Smooth muscle cell (in vitro differentiated cells): ENCODE measurements at regions not wholly inside any gene's neighbourhood (a gene's known extent, or its start where the extent isn't known, plus 50 kb on each side); places are given as distances from the start of the nearest gene placed in this dataset.

ENCODE experiments used
- DNase-seq: peaks from one replicate; lab custom pipeline; 2025; ENCODE audit not compliant: unreplicated experiment; lab: John Stamatoyannopoulos, UW
- H2AFZ ChIP-seq: fragments of 200-600 bp; sonication (generic); 2 replicates; pipeline ENCODE4 v1.6.0; 2016; ENCODE audit warnings: antibody characterized with exemption, low read depth, mild to moderate bottlenecking
- H3F3A ChIP-seq: fragments of 200-600 bp; sonication (generic); 2 replicates; pipeline ENCODE4 v1.6.0; 2017; ENCODE audit warnings: antibody characterized with exemption, low read depth
- H3K27ac ChIP-seq: fragments of 200-600 bp; sonication (generic); 2 replicates; pipeline ENCODE4 v1.5.1; 2016; ENCODE audit warnings: low read depth, mild to moderate bottlenecking
- H3K27me3 ChIP-seq: fragments of 200-600 bp; sonication (generic); 2 replicates; pipeline ENCODE4 v1.6.1; 2016; ENCODE audit warnings: low read depth, mild to moderate bottlenecking
- H3K36me3 ChIP-seq: fragments of 200-600 bp; sonication (generic); 2 replicates; pipeline ENCODE4 v1.5.1; 2016; ENCODE audit warnings: low read depth
- H3K4me1 ChIP-seq: fragments of 200-600 bp; sonication (generic); 2 replicates; pipeline ENCODE4 v1.5.1; 2016; ENCODE audit warnings: low read depth
- H3K4me2 ChIP-seq: fragments of 200-600 bp; sonication (generic); 2 replicates; pipeline ENCODE4 v1.6.0; 2016; ENCODE audit warnings: mild to moderate bottlenecking
- H3K4me3 ChIP-seq: fragments of 200-600 bp; sonication (generic); 2 replicates; pipeline ENCODE4 v1.5.1; 2016; ENCODE audit warnings: mild to moderate bottlenecking
- H3K79me2 ChIP-seq: fragments of 200-600 bp; sonication (generic); 2 replicates; pipeline ENCODE4 v1.6.0; 2016; ENCODE audit warnings: low read depth, mild to moderate bottlenecking
- H3K9ac ChIP-seq: fragments of 200-600 bp; sonication (generic); 2 replicates; pipeline ENCODE4 v1.6.0; 2016; ENCODE audit warnings: low read depth
- H3K9me3 ChIP-seq: fragments of 200-600 bp; sonication (generic); replicated peaks from 2 replicates; pipeline ENCODE4 v1.5.1; 2016; ENCODE audit warnings: low read depth
- H4K20me1 ChIP-seq: fragments of 200-600 bp; sonication (generic); 2 replicates; pipeline ENCODE4 v1.6.0; 2016; ENCODE audit warnings: low read depth
- WGBS: methylation state at CpG from one replicate; pipeline ENCODE4 v1.1.7; 2016; ENCODE audit warnings: low lambda C conversion rate; 5-methylcytosine and 5-hydroxymethylcytosine counted together
- TF ChIP-seq, protein P1 (sequence below): fragments of 200-600 bp; sonication (generic); IDR thresholded peaks from 2 replicates; pipeline ENCODE4 v1.5.1; 2017; ENCODE audit warnings: borderline replicate concordance, mild to moderate bottlenecking, antibody characterized with exemption; ENCODE audit not compliant: insufficient read depth, poor library complexity, severe bottlenecking

DNA sequence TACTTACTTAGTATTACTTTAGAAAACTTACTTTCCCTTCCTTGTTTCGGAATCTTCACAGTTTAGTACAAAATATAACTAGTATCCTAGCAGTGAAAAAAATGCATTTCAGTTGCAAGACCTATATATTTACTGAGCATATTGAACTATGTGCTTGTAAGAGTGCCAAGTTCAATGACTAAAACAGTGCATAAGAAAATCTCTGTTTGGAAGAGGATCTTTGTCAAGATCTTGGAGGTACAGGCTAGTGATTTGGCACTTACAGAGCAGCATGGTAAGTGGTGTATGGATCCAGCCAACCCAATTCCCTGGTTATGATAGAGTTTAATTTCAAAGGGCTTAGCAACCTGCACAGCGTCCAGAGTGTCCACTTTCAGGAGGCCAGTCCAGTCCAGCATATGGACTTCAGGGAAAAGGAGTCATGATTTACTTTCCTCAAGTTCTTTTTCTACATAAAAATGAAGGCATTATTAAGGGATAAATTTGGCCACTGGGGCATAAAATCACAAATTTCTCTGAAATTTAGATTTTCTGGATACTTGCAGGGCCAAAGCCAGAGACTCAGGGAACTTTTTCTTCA lies 625.8 kb upstream of the BCHE start:
- no peaks in the 10 kb centered on the region for H3K4me1 ChIP-seq
- no peak overlapping the region for H2AFZ ChIP-seq
- TF ChIP-seq, protein P1, sequence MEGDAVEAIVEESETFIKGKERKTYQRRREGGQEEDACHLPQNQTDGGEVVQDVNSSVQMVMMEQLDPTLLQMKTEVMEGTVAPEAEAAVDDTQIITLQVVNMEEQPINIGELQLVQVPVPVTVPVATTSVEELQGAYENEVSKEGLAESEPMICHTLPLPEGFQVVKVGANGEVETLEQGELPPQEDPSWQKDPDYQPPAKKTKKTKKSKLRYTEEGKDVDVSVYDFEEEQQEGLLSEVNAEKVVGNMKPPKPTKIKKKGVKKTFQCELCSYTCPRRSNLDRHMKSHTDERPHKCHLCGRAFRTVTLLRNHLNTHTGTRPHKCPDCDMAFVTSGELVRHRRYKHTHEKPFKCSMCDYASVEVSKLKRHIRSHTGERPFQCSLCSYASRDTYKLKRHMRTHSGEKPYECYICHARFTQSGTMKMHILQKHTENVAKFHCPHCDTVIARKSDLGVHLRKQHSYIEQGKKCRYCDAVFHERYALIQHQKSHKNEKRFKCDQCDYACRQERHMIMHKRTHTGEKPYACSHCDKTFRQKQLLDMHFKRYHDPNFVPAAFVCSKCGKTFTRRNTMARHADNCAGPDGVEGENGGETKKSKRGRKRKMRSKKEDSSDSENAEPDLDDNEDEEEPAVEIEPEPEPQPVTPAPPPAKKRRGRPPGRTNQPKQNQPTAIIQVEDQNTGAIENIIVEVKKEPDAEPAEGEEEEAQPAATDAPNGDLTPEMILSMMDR, result no peak
- 87% methylated on average over 2 of the region's 2 CpGs for WGBS
- no peak overlapping the region for H3K27ac ChIP-seq
- H3K27me3 ChIP-seq, result no peaks in the 10 kb centered on the region
- DNase-seq, result no peak
- no peaks in the 10 kb centered on the region for H3F3A ChIP-seq
- no peaks in the 10 kb centered on the region for H3K36me3 ChIP-seq
- no peaks in the 10 kb centered on the region for H3K9me3 ChIP-seq
- H3K4me2 ChIP-seq, result no peak overlapping the region
- no peaks in the 10 kb centered on the region for H3K79me2 ChIP-seq
- H3K4me3 ChIP-seq, result no peak overlapping the region
- H3K9ac ChIP-seq, result no peak overlapping the region
- H4K20me1 ChIP-seq, result no peaks in the 10 kb centered on the region

DNA sequence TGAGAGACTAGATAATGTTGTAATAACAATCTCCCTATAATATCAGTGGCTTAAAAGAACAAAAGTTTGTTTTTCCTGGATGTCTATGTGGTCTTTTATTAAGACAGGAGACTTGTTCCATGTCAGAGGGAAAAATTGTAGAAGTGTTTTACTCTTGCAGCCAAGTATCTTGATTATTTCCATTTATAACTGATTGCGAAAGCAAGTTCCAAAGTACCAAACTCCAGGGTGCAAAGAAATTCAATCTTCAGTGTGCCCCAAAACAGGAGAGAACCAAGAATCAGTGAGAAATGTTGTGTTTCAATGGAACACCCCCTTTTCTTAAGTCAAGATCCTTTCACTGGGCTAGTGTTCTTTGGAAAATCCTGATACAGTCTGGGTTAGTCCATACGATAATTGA lies 624.4 kb upstream of the BCHE start:
- H3K4me3 ChIP-seq, result no peak overlapping the region
- H3K79me2 ChIP-seq, result no peaks in the 10 kb centered on the region
- H3K36me3 ChIP-seq, result no peaks in the 10 kb centered on the region
- no peaks in the 10 kb centered on the region for H3F3A ChIP-seq
- 92% methylated on average over 2 of the region's 2 CpGs for WGBS
- no peaks in the 10 kb centered on the region for H3K9me3 ChIP-seq
- no peak overlapping the region for H3K9ac ChIP-seq
- H3K4me2 ChIP-seq, result no peak overlapping the region
- TF ChIP-seq, protein P1, result no peak
- no peak for DNase-seq
- H2AFZ ChIP-seq, result no peak overlapping the region
- H4K20me1 ChIP-seq, result no peaks in the 10 kb centered on the region
- no peak overlapping the region for H3K27ac ChIP-seq
- no peaks in the 10 kb centered on the region for H3K4me1 ChIP-seq
- no peaks in the 10 kb centered on the region for H3K27me3 ChIP-seq

- no peaks in the 10 kb centered on the region for H3F3A ChIP-seq
- TF ChIP-seq, protein P1, result no peak
- H3K36me3 ChIP-seq, result no peaks in the 10 kb centered on the region
- no peak overlapping the region for H3K4me3 ChIP-seq
- no peak overlapping the region for H2AFZ ChIP-seq
- DNase-seq, result no peak
- H3K4me2 ChIP-seq, result no peak overlapping the region
- no peak overlapping the region for H3K9ac ChIP-seq
- WGBS, result 90% methylated on average over 3 of the region's 3 CpGs
- H3K4me1 ChIP-seq, result no peaks in the 10 kb centered on the region
- no peaks in the 10 kb centered on the region for H3K79me2 ChIP-seq
- H4K20me1 ChIP-seq, result no peaks in the 10 kb centered on the region
- H3K9me3 ChIP-seq, result no peaks in the 10 kb centered on the region
- no peaks in the 10 kb centered on the region for H3K27me3 ChIP-seq
- H3K27ac ChIP-seq, result no peak overlapping the region
Measured at GRCh38 chr3:166457382-166457781, 620.2 kb upstream of the BCHE start.

GRCh38 chr3:166456286-166456685 lies 619.1 kb upstream of the BCHE start:
- H3F3A ChIP-seq, result no peaks in the 10 kb centered on the region
- H2AFZ ChIP-seq, result no peak overlapping the region
- no peaks in the 10 kb centered on the region for H3K27me3 ChIP-seq
- no peaks in the 10 kb centered on the region for H3K79me2 ChIP-seq
- no peaks in the 10 kb centered on the region for H4K20me1 ChIP-seq
- no peaks in the 10 kb centered on the region for H3K4me1 ChIP-seq
- TF ChIP-seq, protein P1, result no peak
- H3K27ac ChIP-seq, result no peak overlapping the region
- DNase-seq, result no peak
- 56% methylated on average over 3 of the region's 3 CpGs for WGBS
- no peak overlapping the region for H3K9ac ChIP-seq
- no peak overlapping the region for H3K4me3 ChIP-seq
- H3K36me3 ChIP-seq, result no peaks in the 10 kb centered on the region
- no peak overlapping the region for H3K4me2 ChIP-seq
- H3K9me3 ChIP-seq, result no peaks in the 10 kb centered on the region
